HG03045 (cell line): ENCODE measurements at regions not wholly inside any gene's neighbourhood (a gene's known extent, or its start where the extent isn't known, plus 50 kb on each side); places are given as distances from the start of the nearest gene placed in this dataset.

Experiments
- ATAC-seq: cut with Tn5 transposase; IDR thresholded peaks from one replicate; pipeline ENCODE4 v1.9.1; 2021; ENCODE audit warnings: mild to moderate bottlenecking, moderate library complexity; ENCODE audit not compliant: unreplicated experiment

DNA sequence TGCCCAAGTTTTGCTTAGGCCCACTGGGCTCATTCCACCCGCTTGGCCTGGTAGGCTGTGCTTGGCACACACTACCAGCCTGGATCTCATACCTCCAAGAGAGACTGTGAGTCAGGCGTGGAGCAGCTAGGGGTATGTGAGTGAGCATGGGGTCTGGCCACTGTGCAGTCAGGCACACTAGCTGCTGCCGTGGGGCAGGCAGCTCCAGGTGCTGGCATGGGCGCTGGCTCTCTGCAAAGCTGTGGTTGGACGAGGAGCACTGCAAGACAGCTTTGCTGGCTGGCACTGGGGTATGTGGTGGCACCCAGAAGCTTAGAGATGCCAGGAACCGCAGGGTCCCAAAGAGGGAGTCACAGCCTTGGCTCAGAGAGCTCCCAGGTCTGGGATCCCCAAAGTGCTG lies 377.8 kb downstream of the KCTD8 start:
- no peak for ATAC-seq

GRCh38 chr4:44071959-44072955 lies 376.4 kb downstream of the KCTD8 start:
- ATAC-seq: no peak

DNA sequence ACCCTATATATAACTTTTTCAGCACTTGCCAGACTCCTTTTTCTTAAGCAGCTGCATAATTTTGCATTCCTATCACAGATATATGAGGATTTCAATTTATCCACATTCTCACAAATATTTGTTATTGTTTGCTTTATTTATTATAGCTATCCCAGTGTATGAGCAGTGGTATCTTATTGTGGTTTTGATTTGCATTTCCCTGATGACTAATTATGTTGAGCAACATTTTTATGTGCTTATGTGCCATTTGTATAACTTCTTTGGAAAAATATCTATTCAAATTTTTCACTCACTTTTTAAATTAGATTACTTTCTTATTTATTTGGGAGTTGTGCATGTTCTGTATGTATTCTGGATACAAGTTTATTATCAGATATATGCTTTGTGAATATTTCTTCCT lies 361.9 kb downstream of the KCTD8 start:
- no peak for ATAC-seq

DNA sequence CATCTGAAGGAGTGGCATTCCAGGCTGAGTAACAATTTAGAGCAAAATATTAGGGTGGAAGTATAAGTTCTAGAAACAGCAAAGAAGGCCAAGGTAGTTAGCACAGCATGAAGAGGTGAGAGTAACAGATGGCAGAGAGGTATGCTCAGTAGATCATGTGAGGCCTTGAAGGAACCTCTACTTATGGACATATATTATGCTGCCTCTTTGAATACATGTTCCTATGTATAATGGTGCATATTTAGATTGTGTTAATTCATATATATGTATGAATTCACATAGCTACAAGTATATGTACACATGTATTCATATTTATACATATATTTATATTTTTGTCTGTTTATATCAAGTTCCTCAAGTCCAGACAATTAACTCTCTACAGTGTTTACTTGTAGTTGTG lies 355.2 kb downstream of the KCTD8 start:
- no peak for ATAC-seq

- ATAC-seq: no peak
Measured at GRCh38 chr4:44098973-44099372, 349.6 kb downstream of the KCTD8 start.

GRCh38 chr4:44100456-44100855 lies 348.2 kb downstream of the KCTD8 start:
- no peak for ATAC-seq

DNA sequence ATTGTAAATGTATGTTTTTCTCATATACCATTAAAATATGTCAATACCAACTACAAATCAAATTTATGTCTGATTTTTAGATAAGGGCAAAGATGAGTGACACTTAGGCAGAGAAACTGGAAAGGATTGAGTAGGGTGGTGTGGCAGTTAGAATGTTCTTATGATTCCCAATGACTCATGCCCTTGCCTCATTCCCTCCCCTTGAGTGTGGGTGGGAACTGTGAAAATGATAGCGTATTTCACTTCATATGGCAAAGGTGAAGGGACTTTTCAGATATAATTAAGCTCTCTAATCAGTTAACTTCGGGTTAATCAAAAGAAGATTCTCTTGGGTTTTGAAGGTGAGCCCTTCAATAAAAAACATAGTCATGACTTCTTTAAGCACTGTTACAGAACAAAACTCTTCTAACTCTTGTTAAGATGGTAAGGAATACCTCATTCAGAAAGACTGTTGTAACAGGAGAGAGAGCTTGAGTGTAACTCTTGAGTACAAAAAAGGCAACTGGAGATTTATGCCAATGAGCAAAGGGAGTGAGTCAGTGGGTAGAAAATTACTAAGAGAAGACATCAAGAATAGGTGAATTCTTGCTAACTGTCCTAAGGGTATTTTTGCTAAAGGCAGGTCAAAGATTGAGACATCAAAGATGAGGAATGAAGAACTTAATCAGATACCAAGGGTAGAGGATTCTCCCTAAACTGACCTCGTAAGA lies 329.5 kb downstream of the KCTD8 start:
- no peak for ATAC-seq

DNA sequence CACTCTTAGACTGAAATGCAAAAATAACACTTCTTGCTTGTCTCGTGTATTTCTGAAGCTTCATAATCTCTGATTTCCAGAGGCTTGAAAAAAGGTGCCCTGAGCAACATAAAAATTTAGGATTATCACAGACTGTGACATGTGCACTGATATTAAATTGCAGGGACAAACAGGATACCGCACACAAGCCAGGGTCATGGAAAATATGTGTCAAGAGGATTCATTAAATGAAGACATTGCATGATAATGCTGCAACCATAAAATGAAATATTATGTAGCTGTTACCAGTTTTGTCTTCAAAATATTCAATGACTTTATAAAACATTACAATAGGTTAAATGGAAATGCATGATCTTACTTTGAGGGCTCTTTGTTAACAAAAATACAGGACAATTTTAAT lies 328.0 kb downstream of the KCTD8 start:
- ATAC-seq: no peak

DNA sequence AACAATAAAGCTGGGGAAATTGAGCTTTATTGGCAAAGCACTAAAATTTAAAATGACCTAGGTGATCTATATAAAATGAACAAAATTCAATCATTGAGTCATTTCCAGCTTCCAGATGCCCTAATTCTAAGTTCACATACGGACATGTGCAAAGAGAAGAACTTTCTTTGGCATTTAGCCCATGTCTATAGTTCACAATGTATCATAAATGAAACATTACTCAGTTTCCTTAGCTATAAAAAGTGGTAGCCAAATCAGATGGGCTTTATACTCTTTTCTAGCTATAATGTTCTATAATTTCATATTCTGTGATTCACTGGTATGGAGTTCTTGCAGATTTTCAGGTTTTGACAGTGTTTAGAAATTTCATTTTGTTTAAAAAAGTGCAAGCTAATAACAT lies 327.4 kb downstream of the KCTD8 start:
- no peak for ATAC-seq
